NCI-H1417 (cell line): ENCODE measurements at regions not wholly inside any gene's neighbourhood (a gene's known extent, or its start where the extent isn't known, plus 50 kb on each side); places are given as distances from the start of the nearest gene placed in this dataset.
"Not testable (repeated sequence)": the region's sequence is repeated elsewhere in the genome, so short reads cannot be mapped to it uniquely, and the experiment has no call there.

Experiments used
- DNase-seq, 3 experiments: peaks; one replicate each; lab custom pipeline; 2025; lab: John Stamatoyannopoulos, UW

GRCh38 chr2:215744514-215744913 lies 268.8 kb downstream of the MREG start:
- DNase-seq, result no peak

- no peak for DNase-seq
Measured at GRCh38 chr2:215743066-215743465, 270.3 kb downstream of the MREG start.

- no peak for DNase-seq
Measured at GRCh38 chr2:215742021-215742420, 271.3 kb downstream of the MREG start.

- no peak for DNase-seq
Measured at GRCh38 chr2:215740071-215740470, 273.3 kb downstream of the MREG start.

GRCh38 chr2:215738351-215738750 lies 275.0 kb downstream of the MREG start:
- no peak for DNase-seq

- no peak for DNase-seq
Measured at GRCh38 chr2:215737477-215737876, 275.9 kb downstream of the MREG start.

GRCh38 chr2:215736653-215737290 lies 276.6 kb downstream of the MREG start:
- DNase-seq, result no peak

GRCh38 chr2:215731108-215731658 lies 282.2 kb downstream of the MREG start:
- no peak for DNase-seq

- no peak for DNase-seq
Measured at GRCh38 chr2:215729985-215730620, 283.2 kb downstream of the MREG start.

- no peak for DNase-seq
Measured at GRCh38 chr2:215728504-215729065, 284.8 kb downstream of the MREG start.

GRCh38 chr2:215727507-215728503 lies 285.5 kb downstream of the MREG start:
- no peak for DNase-seq

- no peak for DNase-seq
Measured at GRCh38 chr2:215726070-215726469, 287.3 kb downstream of the MREG start.

- DNase-seq, result no peak
Measured at GRCh38 chr2:215724146-215724545, 288.3 kb upstream of the FN1 start.

- DNase-seq, result no peak
Measured at GRCh38 chr2:215723631-215724011, 287.8 kb upstream of the FN1 start.

- no peak for DNase-seq
Measured at GRCh38 chr2:215722986-215723630, 287.2 kb upstream of the FN1 start.

GRCh38 chr2:215722125-215722524 lies 286.3 kb upstream of the FN1 start:
- DNase-seq, result no peak

- DNase-seq, result not testable (repeated sequence)
Measured at GRCh38 chr2:215721515-215721914, 285.6 kb upstream of the FN1 start.

GRCh38 chr2:215718890-215719289 lies 283.0 kb upstream of the FN1 start:
- DNase-seq, result no peak

- no peak for DNase-seq
Measured at GRCh38 chr2:215718436-215718835, 282.6 kb upstream of the FN1 start.

GRCh38 chr2:215717501-215718381 lies 281.9 kb upstream of the FN1 start:
- DNase-seq, result no peak

GRCh38 chr2:215716956-215717355 lies 281.1 kb upstream of the FN1 start:
- DNase-seq, result no peak
